ENCODE measurements at regions not wholly inside any gene's neighbourhood (a gene's known extent, or its start where the extent isn't known, plus 50 kb on each side); places are given as distances from the start of the nearest gene placed in this dataset.
"Not testable (repeated sequence)": the region's sequence is repeated elsewhere in the genome, so short reads cannot be mapped to it uniquely, and the experiment has no call there.

GRCh38 chr6:60663199-60663598 is 1622.8 kb downstream of the KHDRBS2 start:
- not testable (repeated sequence) for TF ChIP-seq EZH2 (IDR thresholded peaks at IDR 0.05; ENCODE audit: low read length); CTCF (optimal IDR thresholded peaks at IDR 0.05 in 1 of 3, IDR thresholded peaks at IDR 0.05 in 1 of 3, conservative IDR thresholded peaks at IDR 0.05 in 1 of 3; ENCODE audit: extremely low read depth in 1 of 3, insufficient read depth in 2 of 3, low read length in 3 of 3)
